ENCODE measurements at regions not wholly inside any gene's neighbourhood (a gene's known extent, or its start where the extent isn't known, plus 50 kb on each side); places are given as distances from the start of the nearest gene placed in this dataset.

DNA sequence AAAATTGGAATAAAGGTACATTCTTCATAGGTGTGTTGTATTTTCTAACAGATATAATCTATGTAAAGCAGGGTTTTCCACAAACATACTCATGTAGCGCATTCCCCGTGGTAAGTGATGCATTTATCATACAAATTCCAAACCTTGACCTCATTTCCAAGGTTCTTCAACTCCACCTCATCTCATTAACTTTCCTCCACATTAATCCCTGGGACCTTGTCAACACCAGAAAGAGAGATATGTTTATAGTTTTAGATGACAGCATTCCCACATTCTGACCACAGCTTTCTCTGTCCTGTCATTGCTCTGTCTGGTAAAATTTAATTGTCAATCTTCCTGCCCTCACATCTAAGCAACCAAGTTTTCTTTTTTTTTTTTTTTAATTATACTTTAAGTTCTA, 415.1 kb downstream of the TMEM161B start:
- no peak for DNase-seq

DNA sequence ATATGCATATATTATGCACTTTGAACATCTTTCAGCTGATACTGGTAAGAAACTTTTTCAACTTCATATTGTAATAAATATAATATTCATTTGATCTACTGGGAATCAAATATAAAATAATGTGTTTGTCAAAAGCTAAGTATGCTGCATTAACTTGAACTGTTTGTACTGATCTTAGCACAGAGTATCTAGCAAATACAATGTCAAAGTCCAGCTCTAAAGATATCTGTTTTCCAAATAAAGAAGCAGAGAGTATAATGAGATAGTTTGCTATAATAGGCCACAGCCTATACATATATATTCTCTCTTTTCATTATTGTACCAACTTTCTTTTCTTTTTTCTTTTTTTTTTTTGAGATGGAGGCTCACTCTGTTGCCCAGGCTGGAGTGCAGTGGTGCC, 417.0 kb downstream of the TMEM161B start:
- no peak for DNase-seq

DNA sequence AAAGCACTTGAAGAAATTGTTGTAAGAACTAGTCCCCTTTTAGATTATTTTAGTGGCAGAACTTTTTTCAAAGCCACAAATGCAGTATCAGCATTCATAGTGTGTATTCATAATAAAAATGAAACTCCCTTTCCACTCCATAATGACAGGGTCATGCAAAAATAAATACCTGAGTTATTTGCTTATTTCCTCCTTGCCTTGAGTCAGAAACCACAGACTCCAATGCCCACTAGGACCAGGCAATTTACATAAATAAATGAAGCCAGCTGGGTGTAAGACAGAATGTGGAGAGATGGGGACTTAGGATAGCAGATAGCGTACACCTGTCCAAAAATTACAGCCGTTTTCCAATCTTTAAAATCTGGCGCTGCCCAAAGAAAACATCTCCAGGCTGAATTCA, 417.8 kb downstream of the TMEM161B start:
- DNase-seq = no peak

DNA sequence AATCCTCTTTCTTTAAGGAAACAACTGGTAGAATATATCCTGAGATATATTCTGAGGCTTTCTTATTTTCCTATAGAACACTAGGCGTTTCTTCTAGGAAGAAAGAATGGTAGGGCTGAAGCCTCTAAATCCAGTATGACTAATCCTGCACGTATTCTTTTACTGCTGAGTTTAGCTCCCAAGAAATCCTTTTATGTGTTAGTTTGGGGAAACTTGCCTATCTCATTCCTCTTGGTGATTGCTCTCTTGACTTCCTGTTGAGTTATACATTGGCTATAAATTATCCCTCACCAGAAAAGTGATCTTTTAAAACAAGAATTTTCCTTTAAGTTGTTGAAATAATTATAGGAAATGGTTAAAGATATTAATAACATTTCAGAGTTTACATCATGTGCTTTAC, 422.9 kb downstream of the TMEM161B start:
- DNase-seq = no peak

DNA sequence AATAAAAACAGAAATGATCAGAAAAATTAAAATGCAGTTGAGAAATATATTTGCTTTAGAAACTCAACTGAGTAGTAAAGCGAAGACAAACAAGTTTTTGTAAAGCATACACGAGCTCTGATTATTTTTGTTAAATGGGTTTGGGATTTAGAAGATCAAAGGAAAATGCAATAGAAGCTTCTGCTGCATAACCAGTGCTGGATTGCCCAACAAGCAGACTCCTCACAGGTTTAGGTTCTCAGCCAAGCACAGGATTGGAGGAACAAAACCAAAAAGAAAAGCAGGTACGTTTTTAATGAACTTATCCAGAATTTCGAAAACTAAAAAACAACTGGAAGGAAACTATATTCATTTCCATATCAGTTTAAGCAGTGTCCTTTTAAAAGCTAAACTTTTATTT, 423.8 kb downstream of the TMEM161B start:
- no peak for DNase-seq

DNA sequence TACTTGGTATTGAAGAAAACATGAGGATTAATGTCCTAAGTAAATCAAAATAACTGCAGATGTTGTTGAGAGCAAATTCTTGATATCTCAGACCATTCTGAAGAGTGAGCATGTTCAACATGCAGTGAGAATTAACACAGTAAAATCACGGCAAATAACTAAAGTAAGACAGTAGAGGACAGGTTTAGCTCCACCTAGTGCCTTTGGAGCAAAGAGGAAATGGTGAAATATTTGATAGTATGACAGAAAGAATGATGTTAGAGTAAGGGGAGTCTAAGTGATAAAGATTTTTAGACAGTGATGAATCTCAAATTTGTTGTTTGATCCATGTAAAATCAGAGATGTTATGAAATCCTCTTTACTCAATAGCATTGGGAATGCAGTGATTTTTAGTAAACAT, 424.2 kb downstream of the TMEM161B start:
- DNase-seq = no peak

DNA sequence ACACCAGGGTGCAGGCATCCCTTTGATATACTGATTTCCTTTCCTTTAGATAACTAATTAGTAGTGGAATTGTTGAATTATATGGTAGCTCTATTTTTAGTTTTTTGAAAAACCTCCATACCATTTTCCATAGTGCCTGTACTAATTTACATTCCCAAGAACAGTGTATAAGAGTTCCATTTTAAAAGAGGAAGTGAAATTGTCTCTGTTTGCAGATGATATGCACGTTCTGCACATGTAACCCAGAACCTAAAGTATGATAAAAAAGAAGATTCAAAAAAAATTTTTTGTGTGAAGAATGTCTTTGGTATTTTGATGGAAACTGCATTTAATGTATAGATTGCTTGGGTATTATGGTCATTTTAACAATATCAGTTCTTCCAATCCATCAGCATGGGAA, 424.0 kb upstream of the CCNH start:
- no peak for DNase-seq

DNA sequence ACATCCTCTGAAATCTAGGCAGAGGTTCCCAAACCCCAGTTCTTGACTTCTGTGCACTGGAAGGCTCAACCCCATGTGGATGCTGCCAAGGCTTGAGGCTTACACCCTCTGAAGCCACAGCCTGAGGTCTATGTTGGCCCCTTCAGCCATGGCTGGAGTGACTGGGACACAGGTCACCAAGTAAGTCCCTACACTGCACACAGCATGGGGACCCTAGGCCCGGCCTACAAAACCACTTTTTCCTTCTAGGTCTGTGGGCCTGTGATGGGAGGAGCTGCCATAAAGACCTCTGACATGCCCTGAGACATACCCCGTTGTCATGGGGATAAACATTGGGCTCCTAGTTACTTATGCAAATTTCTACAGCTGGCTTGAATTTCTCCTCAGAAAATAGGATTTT, 418.8 kb upstream of the CCNH start:
- no peak for DNase-seq

DNA sequence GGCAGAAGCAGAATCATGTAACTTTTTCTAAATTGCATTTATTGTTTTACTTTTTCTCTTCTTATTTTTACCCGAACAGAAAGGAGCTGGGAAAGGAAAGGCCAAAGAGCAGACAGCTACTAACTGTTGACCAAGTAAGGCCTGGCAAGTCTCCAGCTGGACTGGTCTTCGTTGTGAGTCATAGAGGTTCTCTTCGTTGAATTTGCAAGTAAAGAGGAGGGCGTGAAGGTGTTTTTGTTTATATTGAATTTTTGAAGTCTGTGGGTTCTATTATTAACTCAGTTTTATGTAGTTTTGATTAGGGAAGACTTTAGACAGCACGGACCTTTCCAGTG, 416.5 kb upstream of the CCNH start:
- no peak for DNase-seq

DNA sequence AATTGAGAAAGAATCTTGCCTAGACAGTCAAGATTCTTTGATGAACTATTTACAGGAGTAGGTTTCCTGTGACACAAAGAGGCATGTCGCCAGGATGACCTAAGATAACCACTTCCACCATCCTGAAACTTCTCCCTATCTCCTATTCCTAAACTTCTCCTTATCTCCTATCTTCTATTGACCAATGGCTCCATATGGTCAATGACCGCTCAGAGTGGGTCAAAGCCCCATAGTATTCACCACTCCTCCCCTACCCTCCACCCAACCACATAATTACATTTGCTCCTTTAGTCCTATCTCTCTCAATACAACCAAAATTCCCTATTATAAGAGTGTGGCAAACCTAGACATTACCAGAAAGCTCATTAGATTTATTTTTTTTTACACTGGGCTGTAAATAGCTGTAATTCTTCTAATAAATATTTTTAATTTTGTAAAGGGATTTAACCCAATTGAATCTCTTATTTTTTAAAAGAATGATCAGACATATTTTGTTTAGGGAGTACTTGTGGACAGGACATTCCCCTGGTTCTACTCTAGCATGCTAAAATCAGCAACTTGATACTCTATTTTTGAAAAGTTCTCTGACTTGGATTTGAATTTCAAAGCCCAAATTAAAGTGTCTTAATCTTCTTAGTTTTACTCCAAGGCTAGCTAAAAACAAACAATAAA, 416.0 kb upstream of the CCNH start:
- no peak for DNase-seq

DNA sequence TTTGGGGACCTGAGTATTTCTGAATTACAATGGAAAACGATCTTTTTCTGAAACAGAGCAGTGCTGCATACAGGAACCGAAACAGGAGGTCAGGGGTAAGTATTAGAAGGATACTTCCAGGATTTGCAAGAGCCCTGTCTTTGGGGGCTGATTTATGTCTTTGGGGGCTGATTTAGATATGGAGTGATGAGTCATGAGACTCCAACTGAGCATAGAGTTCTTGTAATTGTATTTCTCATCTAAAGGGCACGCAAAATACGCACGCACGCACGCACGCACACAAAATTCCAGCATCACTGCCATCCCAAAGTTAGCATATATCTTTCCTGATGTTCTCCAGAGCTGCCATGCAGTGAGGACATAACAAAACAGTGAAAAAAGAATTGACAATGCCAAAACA, 414.8 kb upstream of the CCNH start:
- DNase-seq = no peak

DNA sequence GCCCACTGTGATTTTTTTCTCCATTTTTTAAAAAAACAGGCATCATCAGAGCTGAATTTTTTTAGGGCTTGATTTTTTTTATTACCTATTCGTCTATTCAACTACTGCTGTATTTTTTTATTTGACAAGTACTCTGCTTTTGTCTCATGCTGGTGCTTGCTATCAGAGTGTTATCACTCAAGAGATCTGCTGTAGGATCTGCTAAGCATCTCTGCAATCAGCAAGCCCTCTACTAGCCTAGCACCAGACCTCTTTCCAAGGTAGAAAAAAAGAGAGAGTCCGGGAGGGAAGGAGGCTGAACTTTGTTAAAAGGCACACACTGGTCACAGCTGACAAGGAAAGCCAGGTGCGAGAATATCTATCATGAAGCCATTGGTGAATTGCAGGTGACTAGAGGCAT, 413.8 kb upstream of the CCNH start:
- DNase-seq = no peak

DNA sequence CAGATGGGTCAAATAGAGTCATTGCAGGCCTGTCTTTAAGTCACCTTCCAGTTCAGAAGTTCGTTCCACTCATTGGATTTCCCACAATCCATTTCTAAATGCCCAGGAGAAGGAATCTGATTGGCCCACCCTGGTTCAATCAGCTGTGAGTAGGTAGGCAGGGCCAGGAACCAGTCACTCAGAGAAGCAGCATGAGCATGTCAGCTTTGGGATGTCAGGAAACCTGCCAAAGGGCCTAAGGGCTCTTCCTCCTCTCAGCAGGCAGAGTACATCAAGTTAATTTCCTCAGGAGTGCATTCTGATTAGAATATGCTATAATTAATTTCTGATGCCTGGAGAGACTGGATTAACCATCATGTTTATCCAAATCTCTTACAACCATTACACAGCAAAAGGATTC, 412.9 kb upstream of the CCNH start:
- DNase-seq = no peak

DNA sequence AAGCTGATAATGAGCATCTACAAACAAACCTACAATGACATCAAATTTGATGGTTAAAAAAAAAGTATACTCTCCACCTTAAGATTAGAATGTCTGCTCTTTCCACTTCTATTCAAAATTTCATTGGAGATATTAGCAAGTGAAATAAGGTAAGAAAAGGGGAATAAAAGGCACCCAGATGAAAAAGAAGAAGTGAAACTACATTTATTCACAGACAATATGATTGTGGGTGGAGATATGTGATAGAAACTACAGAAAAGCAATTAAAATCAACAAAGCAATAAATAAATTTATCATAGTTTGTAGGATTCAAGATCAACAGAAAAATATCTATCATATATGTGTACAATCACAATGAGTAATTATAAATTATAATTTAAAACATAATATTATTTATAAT, 395.1 kb upstream of the CCNH start:
- no peak for DNase-seq

DNA sequence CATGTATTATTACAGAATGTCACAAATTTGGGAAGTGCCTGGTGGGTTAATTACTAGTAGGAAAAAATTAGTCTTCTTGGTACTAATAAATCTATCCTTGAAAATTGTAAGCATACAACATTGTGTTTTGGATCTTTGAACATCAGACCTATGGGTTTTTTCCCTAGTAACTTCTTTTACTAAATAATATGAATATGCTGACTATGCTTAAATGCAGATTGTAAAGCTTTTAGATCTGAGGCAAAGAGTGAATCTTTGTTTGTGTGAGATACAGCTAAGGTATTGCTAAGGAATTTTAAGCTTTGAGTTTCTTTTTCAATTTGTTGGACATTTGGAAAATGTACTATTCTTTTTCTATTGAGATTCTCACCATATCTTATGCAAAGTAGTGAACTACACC, 390.6 kb upstream of the CCNH start:
- DNase-seq = no peak

DNA sequence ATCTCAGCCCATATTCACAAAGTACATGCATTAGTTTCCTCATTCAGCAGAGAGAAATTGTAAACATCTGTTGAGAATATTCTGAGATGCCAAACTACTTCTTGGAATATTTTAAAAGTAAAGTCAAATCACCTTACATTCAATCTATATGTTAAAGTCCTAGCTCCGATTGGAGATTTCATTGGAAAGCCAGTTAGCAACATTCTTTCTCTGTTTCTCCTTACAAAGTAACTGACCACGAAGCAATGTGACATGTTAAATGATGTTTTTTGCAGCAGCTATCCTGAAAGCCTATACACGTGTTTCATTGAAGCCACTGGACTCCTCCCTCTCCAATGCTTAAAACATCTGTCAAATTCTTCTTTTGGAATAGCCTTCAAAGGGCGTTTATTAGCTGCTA, 379.1 kb upstream of the CCNH start:
- no peak for DNase-seq

DNA sequence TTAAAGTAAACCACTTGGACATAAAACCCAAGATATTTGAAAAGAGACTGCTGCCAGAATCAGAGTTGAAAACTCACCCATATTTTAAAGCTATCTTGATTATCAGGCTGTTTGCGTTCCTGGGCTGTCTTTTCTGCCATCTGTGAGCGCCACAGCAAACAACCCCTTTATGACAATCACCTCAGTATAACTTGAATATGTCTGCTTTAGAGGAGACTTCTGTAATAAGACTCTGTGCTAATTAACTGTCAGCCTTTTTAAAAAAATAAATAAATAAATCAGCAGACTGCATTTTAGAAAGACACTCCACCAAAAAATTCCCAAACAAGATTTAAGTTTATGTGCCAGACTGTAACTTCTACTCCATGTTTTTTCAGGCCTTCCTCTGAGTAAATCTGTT, 375.7 kb upstream of the CCNH start:
- no peak for DNase-seq

DNA sequence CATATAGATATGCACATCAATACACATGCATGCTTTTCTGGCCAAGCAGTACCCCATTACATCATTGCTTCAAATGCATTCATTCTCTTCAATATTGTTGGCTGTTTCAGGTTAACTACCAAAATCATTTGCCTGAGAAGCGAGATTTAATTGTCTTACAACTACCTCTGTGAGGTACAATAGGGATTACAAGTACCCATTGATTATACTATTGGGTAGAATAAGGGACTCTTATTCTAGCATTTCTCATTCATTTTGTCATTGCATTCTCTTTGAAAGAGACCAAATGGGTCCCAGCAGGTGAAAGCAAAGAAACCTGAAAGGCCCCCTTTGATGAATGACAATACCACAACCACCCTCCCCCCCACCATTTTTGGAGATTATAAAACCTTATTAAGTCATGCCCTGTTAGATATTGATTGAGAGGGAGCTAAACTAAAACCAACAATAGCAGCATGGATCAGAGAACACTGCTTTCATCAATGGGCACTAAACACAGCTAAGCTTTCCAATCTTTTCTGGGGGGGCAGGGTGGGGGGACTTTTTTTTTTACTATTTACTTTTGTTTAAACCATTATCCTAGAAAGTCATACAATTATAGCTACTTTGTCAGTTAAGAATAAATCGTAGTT, 375.0 kb upstream of the CCNH start:
- DNase-seq = no peak

DNA sequence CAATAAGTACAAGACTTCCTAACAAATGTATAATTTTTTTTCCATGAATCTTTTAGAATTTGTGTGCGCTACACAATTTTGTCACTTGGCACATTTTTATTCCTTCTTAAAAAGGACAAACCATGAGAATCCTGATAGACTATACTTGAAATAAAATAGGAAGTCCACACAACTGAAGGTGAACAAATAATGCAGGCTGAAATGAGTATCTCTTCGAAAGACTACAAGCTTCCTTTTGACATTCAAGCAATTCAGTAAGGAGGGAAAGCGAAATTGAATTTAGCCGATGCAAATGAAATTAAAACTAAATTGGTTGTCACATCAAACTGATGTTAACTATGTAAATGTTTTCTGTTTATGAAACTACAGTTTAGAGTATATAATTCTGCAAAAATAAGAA, 374.4 kb upstream of the CCNH start:
- DNase-seq = no peak

DNA sequence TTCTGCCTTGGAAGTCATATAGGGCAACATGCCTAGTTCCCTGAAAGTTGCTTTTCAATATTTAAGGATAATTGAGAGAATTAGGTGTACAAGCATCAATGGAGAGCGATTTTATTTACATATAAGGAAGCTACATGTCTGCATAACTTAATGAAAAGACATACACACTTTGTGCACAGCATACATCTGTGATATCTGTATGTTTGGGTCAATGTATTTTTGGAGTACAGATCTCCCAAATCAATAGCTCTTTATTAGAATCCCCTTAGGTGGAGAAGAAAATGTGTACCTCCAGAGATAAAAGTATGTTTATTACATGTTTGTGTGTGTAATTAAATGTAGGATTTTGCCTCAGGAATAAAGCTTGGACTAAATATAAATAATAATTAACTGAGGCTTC, 373.7 kb upstream of the CCNH start:
- no peak for DNase-seq

DNA sequence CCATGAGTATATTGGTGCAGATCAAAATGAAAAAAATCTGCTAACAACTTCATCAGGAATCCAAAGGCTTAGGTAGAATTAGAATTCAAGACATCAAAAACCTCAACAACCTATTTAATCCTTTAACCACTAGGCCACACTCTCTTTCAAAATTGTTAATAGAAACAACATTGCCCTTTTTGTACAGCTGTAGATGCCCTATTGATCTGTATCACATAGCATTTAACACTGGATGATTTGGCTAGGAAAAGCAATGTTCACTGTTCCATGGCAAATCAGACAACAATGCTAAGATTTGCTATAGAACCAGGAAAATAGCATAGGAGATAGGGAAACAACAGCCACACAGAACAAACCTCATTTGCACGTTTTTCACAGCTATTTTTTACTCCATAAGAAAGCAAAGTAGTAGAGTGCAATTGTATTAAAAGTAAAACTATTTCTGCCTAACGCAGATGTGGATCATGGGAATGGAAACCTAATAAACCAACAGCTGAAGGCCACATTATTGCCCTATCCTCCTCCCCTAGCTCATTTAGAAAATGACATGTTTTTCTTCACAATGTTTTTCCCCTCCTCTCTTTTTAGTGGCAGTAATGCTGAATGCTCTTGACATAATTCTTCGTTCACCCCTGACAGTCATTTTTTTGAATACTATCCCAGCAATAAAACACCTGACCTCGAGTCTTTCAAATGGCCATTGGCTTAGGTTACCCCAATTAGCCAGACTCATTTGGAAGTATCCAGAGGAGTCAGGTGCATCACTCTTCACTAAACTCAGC, 373.0 kb upstream of the CCNH start:
- no peak for DNase-seq

DNA sequence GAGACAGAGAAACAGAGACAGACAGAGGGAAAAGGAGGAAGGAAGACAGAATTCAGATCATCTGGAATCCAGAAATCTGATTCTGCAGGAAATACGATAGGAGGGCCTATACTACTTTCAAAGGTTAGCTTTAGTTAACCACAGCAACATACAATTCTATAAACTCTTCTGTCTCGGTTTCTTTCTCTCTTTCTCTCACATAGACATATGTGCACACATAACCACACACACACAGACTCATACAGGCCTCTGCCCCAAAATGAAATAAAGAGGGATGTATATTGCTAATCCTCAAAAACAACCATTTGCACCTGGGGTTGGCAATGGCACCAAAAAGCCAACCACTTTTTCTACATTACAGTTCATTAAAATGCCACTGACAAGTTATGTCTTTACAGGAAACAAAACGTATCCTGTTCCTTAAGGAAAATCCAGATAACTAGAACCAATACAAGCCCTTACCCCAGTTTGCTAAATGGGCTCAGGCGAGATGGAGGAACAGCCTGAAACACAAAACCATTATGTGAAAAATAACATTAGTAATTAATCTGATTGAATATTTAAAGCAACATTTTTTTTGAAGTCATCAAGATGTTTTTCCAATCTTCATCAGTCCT, 372.3 kb upstream of the CCNH start:
- DNase-seq = no peak

DNA sequence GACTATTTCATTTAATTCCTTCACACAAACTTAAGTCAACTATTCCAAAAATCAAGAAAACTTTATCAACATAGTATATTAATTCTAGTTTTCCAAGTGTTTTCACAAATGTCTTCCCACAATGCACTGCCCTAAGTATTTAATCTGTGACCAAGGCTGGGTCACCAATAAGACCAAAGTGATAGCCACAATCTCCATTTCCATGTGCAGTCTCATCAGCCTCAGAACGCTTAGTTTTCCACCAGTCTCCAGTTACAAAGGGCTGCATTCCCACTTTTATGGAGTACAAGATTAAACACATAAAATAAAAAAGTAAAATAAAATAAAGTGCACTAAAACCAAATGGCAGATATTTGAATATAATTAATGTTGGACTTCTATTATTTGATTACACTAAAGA, 371.6 kb upstream of the CCNH start:
- no peak for DNase-seq

DNA sequence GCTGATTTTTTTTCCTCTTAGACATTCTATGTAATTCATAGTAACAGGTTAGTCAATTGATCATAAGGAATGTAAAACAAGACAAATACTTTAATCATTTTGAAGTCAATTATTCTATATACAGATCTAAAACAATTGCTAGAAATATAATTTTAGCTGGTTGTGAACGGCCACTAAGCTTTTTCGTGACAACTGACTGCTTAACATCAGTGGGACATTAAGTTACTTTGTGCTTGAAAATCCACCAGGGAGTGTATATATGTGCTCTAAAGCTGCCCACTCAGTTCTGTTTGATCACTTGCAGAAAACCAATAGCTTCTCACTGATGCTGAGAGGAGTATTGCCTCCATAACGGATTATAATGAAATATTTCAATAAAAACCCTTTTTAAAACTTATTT, 370.2 kb upstream of the CCNH start:
- no peak for DNase-seq
